Hematopoietic multipotent progenitor cell treated with erythropoietin and hydrocortisone succinate and interleukin-3 and kit ligand, for 17 days (in vitro differentiated cells): ENCODE measurements at regions not wholly inside any gene's neighbourhood (a gene's known extent, or its start where the extent isn't known, plus 50 kb on each side); places are given as distances from the start of the nearest gene placed in this dataset.
"Not testable (repeated sequence)": the region's sequence is repeated elsewhere in the genome, so short reads cannot be mapped to it uniquely, and the experiment has no call there.

Experiments used
- DNase-seq: peaks from one replicate; pipeline ENCODE4 v3.0.0-alpha.2; 2015; ENCODE audit warnings: low spot score

DNA sequence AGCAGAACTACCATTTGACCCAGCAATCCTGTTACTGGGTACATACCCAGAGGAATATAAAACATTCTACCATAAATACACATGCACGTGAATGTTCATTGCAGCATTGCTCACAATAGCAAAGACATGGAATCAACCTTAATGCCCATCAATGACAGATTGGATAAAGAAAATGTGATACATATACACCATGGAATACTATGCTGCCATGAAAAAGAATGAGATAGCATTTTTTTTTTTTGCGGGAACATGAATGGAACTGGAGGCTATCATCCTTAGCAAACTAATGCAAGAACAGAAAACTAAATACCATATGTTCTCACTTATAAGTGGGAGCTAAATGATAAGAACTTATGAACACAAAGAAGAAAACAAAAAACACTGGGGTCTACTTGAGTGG is 72.5 kb upstream of the C1GALT1C1 start:
- DNase-seq: not testable (repeated sequence)

DNA sequence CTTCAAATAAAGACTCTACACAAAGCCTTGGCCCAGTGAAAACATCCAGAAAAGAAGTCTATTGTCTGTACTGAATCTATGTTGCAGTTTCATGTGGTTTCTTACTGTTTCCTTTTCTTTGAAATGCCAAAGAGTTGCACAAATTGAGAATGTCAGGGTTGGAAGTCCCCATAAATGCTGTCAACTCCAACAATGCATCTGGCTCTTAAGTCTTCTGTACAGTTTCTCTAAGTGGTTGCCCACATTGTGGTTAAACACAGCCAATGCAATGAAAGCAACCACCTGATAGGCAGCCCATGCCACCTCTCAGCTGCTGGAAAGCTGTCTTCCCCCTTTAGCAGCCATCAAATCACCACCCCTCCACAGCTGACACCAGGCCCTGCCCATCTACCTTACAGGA is 67.2 kb upstream of the C1GALT1C1 start:
- DNase-seq: no peak

DNA sequence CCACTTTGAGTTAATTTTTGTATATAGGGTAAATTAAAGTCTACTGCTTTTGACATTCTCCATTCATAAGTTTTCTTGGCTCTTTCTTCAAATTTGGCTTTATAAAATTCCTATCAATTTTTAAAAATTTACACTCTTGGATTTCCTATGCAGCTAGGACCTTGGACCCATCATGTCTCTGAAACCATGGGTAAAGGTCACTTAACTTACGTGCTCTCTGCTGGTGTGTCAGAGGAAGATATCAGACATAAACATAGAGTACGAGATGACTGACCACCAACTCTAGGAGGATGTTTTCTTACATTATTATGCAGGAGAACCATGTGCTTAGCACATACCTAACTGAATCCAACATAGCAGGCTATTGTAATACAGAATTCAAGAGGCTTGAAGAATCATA is 62.5 kb upstream of the C1GALT1C1 start:
- DNase-seq: no peak

DNA sequence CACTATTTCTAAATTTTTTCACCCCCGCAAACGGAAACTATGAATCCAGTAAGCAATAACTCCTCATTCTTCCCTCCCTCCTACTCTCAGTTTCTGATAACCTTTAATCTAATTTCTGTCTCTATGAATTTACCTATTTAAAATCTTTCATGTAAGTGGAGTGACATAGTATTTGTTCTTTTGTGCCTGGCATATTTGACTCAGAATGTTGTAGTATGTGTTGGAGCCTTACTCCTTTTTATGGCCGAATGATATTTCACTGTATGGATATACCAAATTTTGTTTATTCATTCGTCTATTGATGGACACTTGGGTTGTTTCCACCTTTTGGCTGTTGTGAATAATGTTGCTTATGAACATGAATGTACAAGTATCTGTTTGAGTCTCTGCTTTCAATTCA is 61.1 kb upstream of the C1GALT1C1 start:
- DNase-seq: no peak

DNA sequence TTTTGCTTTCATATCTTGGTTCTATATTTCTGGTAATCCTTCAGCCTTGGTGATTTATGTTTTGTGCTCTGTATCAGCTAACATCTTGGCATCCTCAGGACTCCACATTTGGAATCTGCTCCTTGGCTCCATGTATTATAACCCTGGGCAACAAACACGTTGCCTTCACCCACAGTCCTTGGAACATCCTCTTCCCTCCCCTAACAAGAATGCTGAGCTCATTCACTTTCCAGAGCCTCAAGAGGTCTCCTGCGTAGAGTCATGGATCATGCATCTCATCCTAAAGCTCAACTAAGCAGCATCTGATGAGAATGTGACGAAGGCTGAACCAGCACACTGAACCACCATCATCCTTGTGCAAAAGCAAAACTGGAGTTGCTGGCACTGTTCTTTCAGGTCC is 60.5 kb upstream of the C1GALT1C1 start:
- no peak for DNase-seq

DNA sequence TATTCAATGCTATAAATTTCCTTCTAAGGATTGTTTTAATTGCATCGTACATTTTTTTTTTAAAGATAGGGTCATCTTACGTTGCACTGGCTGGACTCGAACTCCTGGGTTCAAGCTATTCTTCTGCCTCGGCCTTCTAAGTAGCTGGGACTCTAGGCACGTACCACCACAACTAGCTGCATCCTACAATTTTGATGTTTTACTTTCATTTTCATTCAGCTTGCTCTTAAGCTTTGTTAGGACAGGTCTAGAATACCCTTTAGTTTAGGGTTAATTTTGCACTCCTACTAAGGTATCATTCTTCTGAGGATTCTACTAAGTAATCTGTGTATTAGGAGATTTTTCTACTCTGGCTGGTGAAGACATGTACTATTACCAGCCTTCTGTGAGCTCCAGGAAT is 50.2 kb upstream of the C1GALT1C1 start:
- DNase-seq: no peak
